DOHH2 (cell line): ENCODE measurements at regions not wholly inside any gene's neighbourhood (a gene's known extent, or its start where the extent isn't known, plus 50 kb on each side); places are given as distances from the start of the nearest gene placed in this dataset.
"Not testable (repeated sequence)": the region's sequence is repeated elsewhere in the genome, so short reads cannot be mapped to it uniquely, and the experiment has no call there.

Experiments
- H3F3A ChIP-seq: fragments of 200-600 bp; sonication (generic), shearing (Covaris generic); 2 replicates; pipeline ENCODE4 v1.6.0; 2016; ENCODE audit warnings: antibody characterized with exemption, mild to moderate bottlenecking; ENCODE audit not compliant: control insufficient read depth, insufficient read depth
- H3K27ac ChIP-seq: fragments of 200-600 bp; sonication (generic); 2 replicates; pipeline ENCODE4 v1.5.1; 2014; ENCODE audit warnings: low read depth, mild to moderate bottlenecking, low read length, moderate library complexity
- H3K27me3 ChIP-seq: fragments of 200-600 bp; sonication (generic); 2 replicates; pipeline ENCODE4 v1.6.1; 2014; ENCODE audit warnings: mild to moderate bottlenecking, low read length, mixed read lengths; ENCODE audit not compliant: control insufficient read depth
- H3K36me3 ChIP-seq: fragments of 200-600 bp; sonication (generic); 2 replicates; pipeline ENCODE4 v1.6.1; 2014; ENCODE audit warnings: mild to moderate bottlenecking, low read length, moderate library complexity, mixed read lengths; ENCODE audit not compliant: control insufficient read depth
- H3K4me1 ChIP-seq: fragments of 200-600 bp; sonication (generic); 2 replicates; pipeline ENCODE4 v1.6.1; 2014; ENCODE audit warnings: mild to moderate bottlenecking, low read length, mixed read lengths; ENCODE audit not compliant: control insufficient read depth
- H3K4me2 ChIP-seq: fragments of 200-600 bp; sonication (generic); 2 replicates; pipeline ENCODE4 v1.6.0; 2014; ENCODE audit warnings: mild to moderate bottlenecking, low read length, moderate library complexity
- H3K4me3 ChIP-seq: fragments of 200-600 bp; sonication (generic); 2 replicates; pipeline ENCODE4 v1.5.1; 2014; ENCODE audit warnings: mild to moderate bottlenecking, low read length, mixed read lengths
- H3K79me2 ChIP-seq: fragments of 200-600 bp; sonication (generic); 2 replicates; pipeline ENCODE4 v1.6.1; 2014; ENCODE audit warnings: mild to moderate bottlenecking, low read length, mixed read lengths; ENCODE audit not compliant: control insufficient read depth
- H3K9me2 ChIP-seq: fragments of 200-600 bp; sonication (generic); replicated peaks from 2 replicates; pipeline ENCODE4 v1.6.1; 2014; ENCODE audit warnings: mild to moderate bottlenecking, low read length, mixed read lengths; ENCODE audit not compliant: control insufficient read depth
- H3K9me3 ChIP-seq: fragments of 200-600 bp; sonication (generic); 2 replicates; pipeline ENCODE4 v1.6.1; 2014; ENCODE audit warnings: antibody characterized with exemption, low read length, mixed read lengths; ENCODE audit not compliant: control insufficient read depth, insufficient read depth
- H4K20me1 ChIP-seq: fragments of 200-600 bp; sonication (generic); 2 replicates; pipeline ENCODE4 v1.6.0; 2014; ENCODE audit warnings: low read depth, mild to moderate bottlenecking, antibody characterized with exemption, low read length, moderate library complexity; ENCODE audit not compliant: control insufficient read depth, insufficient read depth
- EZH2phosphoT487 ChIP-seq: fragments of 200-600 bp; sonication (generic); IDR thresholded peaks from 2 replicates; pipeline ENCODE4 v1.6.1; 2017; ENCODE audit warnings: borderline replicate concordance, mild to moderate bottlenecking, antibody characterized with exemption, low read length, moderate library complexity, mixed read lengths
- TF ChIP-seq, protein P1 (sequence below): fragments of 200-600 bp; sonication (generic); IDR thresholded peaks from one replicate; pipeline ENCODE4 v1.5.1; 2014; ENCODE audit warnings: antibody characterized with exemption, mild to moderate bottlenecking, low read depth, low read length; ENCODE audit not compliant: poor library complexity, severe bottlenecking

DNA sequence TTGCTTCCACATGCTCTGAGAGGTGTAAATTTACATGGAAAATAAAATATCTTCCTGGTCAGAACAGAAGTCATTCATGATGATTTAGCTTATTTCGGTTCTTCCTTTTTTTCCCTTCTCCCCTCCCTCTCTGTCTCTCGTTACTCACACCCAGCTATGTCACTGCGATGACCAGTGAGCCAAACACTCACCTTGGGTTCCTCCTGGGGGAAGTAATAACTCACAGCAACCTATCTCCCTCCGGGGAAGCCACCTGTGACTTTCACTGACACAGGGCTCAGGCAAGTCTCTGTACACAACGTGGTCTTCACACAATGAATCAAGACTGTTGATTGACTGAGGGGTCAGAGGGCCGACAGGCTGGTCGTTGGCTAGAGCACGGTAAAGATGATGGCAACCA is 135.3 kb upstream of the VANGL1 start:
- H3K36me3 ChIP-seq, result no peaks in the 10 kb centered on the region
- H4K20me1 ChIP-seq, result no peaks in the 10 kb centered on the region
- H3K79me2 ChIP-seq, result no peaks in the 10 kb centered on the region
- no peaks in the 10 kb centered on the region for H3K9me3 ChIP-seq
- peaks cover 7% of the 10 kb centered on the region for H3K27me3 ChIP-seq
- H3K4me2 ChIP-seq, result no peak overlapping the region
- no peak overlapping the region for H3K4me3 ChIP-seq
- H3K4me1 ChIP-seq, result no peaks in the 10 kb centered on the region
- H3K27ac ChIP-seq, result no peak overlapping the region
- H3F3A ChIP-seq, result no peaks in the 10 kb centered on the region
- H3K9me2 ChIP-seq, result no peaks in the 10 kb centered on the region
- no peak for TF ChIP-seq EZH2phosphoT487
- TF ChIP-seq, protein P1, sequence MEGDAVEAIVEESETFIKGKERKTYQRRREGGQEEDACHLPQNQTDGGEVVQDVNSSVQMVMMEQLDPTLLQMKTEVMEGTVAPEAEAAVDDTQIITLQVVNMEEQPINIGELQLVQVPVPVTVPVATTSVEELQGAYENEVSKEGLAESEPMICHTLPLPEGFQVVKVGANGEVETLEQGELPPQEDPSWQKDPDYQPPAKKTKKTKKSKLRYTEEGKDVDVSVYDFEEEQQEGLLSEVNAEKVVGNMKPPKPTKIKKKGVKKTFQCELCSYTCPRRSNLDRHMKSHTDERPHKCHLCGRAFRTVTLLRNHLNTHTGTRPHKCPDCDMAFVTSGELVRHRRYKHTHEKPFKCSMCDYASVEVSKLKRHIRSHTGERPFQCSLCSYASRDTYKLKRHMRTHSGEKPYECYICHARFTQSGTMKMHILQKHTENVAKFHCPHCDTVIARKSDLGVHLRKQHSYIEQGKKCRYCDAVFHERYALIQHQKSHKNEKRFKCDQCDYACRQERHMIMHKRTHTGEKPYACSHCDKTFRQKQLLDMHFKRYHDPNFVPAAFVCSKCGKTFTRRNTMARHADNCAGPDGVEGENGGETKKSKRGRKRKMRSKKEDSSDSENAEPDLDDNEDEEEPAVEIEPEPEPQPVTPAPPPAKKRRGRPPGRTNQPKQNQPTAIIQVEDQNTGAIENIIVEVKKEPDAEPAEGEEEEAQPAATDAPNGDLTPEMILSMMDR, result no peak

DNA sequence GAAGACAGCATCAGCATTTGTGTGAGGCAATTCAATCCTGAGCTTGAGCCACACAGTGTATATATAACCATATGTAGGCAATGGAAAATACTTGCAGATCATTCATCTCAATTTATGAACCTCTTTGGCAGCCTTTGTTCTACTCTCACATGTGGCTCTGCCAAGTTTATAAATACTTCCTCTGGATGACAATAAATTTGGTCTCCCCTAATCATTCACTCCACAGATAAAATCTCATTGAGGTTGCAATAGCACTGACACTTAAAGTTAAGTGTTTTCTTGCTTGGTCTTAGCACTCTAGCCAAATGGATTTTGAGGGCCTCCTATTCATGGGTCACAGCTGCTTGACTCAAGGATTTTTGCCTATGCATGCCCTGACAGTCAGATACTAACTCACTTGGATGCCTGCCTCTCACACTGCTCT is 136.6 kb upstream of the VANGL1 start:
- H3F3A ChIP-seq, result no peaks in the 10 kb centered on the region
- H3K9me3 ChIP-seq, result no peaks in the 10 kb centered on the region
- no peak overlapping the region for H3K4me3 ChIP-seq
- TF ChIP-seq, protein P1, result no peak
- no peak for TF ChIP-seq EZH2phosphoT487
- H4K20me1 ChIP-seq, result no peaks in the 10 kb centered on the region
- H3K27me3 ChIP-seq, result peaks cover 7% of the 10 kb centered on the region
- no peak overlapping the region for H3K27ac ChIP-seq
- no peaks in the 10 kb centered on the region for H3K4me1 ChIP-seq
- H3K36me3 ChIP-seq, result no peaks in the 10 kb centered on the region
- H3K4me2 ChIP-seq, result no peak overlapping the region
- H3K9me2 ChIP-seq, result no peaks in the 10 kb centered on the region
- no peaks in the 10 kb centered on the region for H3K79me2 ChIP-seq

DNA sequence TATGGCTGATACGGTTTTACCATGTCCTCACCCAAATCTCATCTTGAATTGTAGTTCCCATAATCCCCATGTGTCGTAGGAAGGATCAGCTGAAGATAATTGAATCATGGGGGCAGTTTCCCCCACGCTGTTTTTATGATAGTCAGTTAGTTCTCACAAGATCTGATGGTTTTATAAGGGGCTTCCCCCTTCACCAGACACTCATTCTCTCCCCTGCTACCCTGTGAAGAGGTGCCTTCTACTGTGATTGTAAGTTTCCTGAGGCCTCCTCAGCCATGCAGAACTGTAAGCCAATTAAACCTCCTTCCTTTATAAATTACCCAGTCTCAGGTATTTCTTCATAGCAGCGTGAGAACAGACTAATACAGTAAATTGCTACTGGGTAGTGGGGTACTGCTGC is 139.6 kb upstream of the VANGL1 start:
- not testable (repeated sequence) for H4K20me1 ChIP-seq, H3K4me1 ChIP-seq, H3K4me3 ChIP-seq, H3F3A ChIP-seq, H3K9me2 ChIP-seq, H3K36me3 ChIP-seq, H3K27ac ChIP-seq, H3K27me3 ChIP-seq, H3K79me2 ChIP-seq, H3K9me3 ChIP-seq, H3K4me2 ChIP-seq

DNA sequence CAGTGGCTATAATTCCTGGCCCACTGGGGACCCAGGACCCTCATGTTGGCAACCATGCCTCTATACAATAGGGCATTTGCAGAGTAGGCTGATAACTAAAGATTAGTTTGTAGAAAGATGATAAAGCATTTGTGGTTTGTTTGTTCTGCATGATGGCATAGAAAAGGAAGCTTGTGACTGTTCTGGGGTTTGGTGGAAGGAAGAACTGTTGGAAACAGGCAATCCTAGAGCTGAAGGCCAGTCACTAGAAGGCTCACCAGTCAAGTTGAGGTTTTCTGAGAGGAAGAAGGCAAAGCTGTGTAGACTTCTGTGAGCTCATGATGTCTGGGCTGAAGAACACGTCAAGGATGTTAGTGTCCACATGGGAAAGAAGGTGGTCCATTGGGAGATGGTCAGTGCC is 140.3 kb upstream of the VANGL1 start:
- no peaks in the 10 kb centered on the region for H3K79me2 ChIP-seq
- H3K27me3 ChIP-seq, result peaks cover 3% of the 10 kb centered on the region; the same call in 1 of the 2 replicates
- H3K9me2 ChIP-seq, result no peaks in the 10 kb centered on the region
- H3K27ac ChIP-seq, result no peak overlapping the region
- no peaks in the 10 kb centered on the region for H3K4me1 ChIP-seq
- no peak overlapping the region for H3K4me3 ChIP-seq
- H3K9me3 ChIP-seq, result no peaks in the 10 kb centered on the region
- no peaks in the 10 kb centered on the region for H3F3A ChIP-seq
- no peaks in the 10 kb centered on the region for H4K20me1 ChIP-seq
- H3K36me3 ChIP-seq, result no peaks in the 10 kb centered on the region
- no peak overlapping the region for H3K4me2 ChIP-seq
- no peak for TF ChIP-seq EZH2phosphoT487
- TF ChIP-seq, protein P1, result no peak
